ENCODE measurements at regions not wholly inside any gene's neighbourhood (a gene's known extent, or its start where the extent isn't known, plus 50 kb on each side); places are given as distances from the start of the nearest gene placed in this dataset.

- Histone ChIP-seq H3K4me3 (ENCODE audit: low read depth, low read length) (no peak overlapping the region), H3K9me3 (ENCODE audit: control insufficient read depth, insufficient read depth, low read length) (peaks cover 25% of the 10 kb centered on the region), H3K27me3 (ENCODE audit: control insufficient read depth, insufficient read depth, low read length) (no peaks in the 10 kb centered on the region), H3K27ac (ENCODE audit: low read depth, low read length) (no peak overlapping the region)
- DNase-seq (ENCODE audit: low read depth, low spot score): no peak
- TF ChIP-seq CTCF (IDR thresholded peaks at IDR 0.05; ENCODE audit: low read depth, low read length): no peak
- POLR2A ChIA-PET: no interaction called here
- CTCF ChIA-PET: no interaction called here
Measured at GRCh38 chr12:126708492-126708896, 1558.5 kb upstream of the TMEM132C start.

DNA sequence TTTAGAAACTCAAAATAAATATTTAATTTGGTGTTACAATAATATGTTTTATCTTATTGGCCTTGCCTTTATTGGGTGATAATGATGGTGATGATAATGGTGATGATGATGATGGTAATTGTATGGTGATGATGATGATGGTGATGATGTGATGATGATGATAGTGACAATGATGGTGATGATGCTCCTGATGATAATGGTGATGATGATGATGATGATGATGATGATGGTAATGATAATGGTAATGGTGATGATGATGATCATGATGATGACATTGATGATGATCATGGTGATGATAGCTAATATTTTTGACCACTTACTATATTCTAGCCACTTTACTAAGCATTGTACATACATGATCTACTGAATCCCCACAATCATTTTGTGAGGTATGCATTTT, 1548.6 kb upstream of the TMEM132C start:
- CTCF ChIA-PET: no interaction called here
- H3K4me3 ChIP-seq (ENCODE audit: low read depth, low read length): no peak overlapping the region
- POLR2A ChIA-PET: no interaction called here
- H3K27me3 ChIP-seq (ENCODE audit: control insufficient read depth, insufficient read depth, low read length): no peaks in the 10 kb centered on the region
- no peak for TF ChIP-seq CTCF (IDR thresholded peaks at IDR 0.05; ENCODE audit: low read depth, low read length)
- peaks cover 25% of the 10 kb centered on the region for H3K9me3 ChIP-seq (ENCODE audit: control insufficient read depth, insufficient read depth, low read length)
- no peak overlapping the region for H3K27ac ChIP-seq (ENCODE audit: low read depth, low read length)
- no peak for DNase-seq (ENCODE audit: low read depth, low spot score)

DNA sequence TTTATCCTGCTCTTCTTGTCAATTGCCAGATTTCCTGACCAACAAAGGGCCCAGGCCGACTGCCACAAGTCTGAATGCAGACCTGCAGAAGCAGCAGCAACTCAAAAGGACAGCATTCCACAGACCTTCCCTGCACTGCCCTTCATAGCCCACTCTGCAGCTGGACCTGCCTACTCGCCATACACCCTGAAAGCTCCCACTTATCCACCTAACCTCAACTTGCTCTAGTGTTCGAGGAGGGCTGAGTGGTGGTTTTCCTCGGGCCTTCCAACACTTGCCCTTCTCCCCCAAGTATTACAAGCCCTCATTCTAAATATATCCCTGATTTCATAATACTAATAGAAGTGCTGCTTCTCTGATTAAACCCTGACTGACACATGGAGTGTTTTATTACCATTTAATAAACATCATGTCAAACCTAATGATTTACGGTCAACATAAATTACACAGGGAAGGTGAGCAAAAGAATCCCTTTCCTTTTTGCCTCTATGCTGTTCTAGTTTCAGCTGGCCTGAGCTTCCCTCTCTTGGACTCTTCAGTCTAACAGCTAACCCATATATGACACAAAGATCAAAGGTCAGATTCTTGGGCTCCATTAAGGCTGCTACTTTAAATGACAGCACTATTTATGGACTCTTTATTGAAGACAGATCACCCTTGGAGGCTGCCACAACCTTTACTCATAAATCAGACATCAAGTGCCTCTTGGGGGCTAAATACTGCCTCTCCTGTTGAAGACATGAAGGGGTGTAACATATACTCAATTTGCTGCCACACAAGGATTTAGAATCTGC, 1546.9 kb upstream of the TMEM132C start:
- Histone ChIP-seq H3K9me3 (ENCODE audit: control insufficient read depth, insufficient read depth, low read length) (peaks cover 26% of the 10 kb centered on the region), H3K27ac (ENCODE audit: low read depth, low read length) (no peak overlapping the region), H3K4me3 (ENCODE audit: low read depth, low read length) (no peak overlapping the region), H3K27me3 (ENCODE audit: control insufficient read depth, insufficient read depth, low read length) (no peaks in the 10 kb centered on the region)
- no peak for TF ChIP-seq CTCF (IDR thresholded peaks at IDR 0.05; ENCODE audit: low read depth, low read length)
- no peak for DNase-seq (ENCODE audit: low read depth, low spot score)
- ChIA-PET POLR2A (no interaction called here), CTCF (no interaction called here)

DNA sequence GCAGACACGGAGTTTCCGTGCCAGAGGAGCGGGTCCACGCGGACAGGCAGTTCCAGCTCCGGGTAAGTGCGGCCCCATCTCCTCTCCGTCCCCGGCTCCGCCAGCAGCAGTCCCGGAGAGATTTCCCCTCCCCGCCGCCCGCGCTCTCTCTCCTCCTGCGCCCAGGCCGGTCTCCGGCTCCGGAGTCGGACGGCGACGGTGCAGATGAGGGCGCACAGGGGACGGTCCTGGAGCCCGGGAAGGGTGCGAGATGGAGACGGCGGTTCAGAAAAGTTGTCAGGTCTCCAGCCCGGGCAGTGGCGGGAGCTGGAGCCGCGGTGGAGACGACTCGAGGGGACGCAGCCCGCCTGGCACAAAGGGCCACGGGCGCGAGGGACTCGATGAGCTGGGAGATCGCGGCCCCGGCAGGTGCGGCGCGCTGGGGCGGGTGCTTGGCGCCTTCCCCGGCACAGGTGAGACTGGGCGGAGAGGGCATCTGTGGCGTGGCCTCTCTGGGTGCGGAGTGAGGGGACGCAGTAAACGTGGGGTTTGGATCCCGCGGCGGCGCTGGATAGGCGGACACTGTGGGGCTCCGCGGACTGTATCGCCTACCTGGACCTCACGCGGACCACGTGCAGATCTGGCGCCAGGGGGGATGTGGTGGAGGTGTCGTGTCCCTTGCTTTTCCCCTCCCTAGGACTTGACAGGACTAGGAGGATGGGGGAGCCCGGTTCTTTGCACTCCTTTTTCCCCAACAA, 1540.3 kb upstream of the TMEM132C start:
- ChIA-PET POLR2A (no interaction called here), CTCF (no interaction called here)
- TF ChIP-seq CTCF (IDR thresholded peaks at IDR 0.05; ENCODE audit: low read depth, low read length): no peak
- H3K27me3 ChIP-seq (ENCODE audit: control insufficient read depth, insufficient read depth, low read length): no peaks in the 10 kb centered on the region
- no peak overlapping the region for H3K27ac ChIP-seq (ENCODE audit: low read depth, low read length)
- no peak overlapping the region for H3K4me3 ChIP-seq (ENCODE audit: low read depth, low read length)
- peaks cover 53% of the 10 kb centered on the region for H3K9me3 ChIP-seq (ENCODE audit: control insufficient read depth, insufficient read depth, low read length)
- no peak for DNase-seq (ENCODE audit: low read depth, low spot score)
